Prostate gland (tissue), 2 donors: ENCODE measurements at regions not wholly inside any gene's neighbourhood (a gene's known extent, or its start where the extent isn't known, plus 50 kb on each side); places are given as distances from the start of the nearest gene placed in this dataset.

Experiments
- CTCF ChIP-seq, 4 experiments: fragments of 200-600 bp in 2 of 4; fragments of 450-650 bp in 2 of 4; sonication (generic) in 2 of 4; IDR thresholded peaks; 1 replicate in 3 of 4; 2 replicates in 1 of 4; pipeline ENCODE4 v1.5.1; 2016 to 2019; ENCODE audit warnings: antibody characterized with exemption in 4 of 4, mild to moderate bottlenecking in 2 of 4, moderate library complexity in 2 of 4
- POLR2A ChIP-seq: fragments of 450-650 bp; IDR thresholded peaks from one replicate; pipeline ENCODE4 v1.6.1; 2016; ENCODE audit warnings: antibody characterized with exemption, mild to moderate bottlenecking

DNA sequence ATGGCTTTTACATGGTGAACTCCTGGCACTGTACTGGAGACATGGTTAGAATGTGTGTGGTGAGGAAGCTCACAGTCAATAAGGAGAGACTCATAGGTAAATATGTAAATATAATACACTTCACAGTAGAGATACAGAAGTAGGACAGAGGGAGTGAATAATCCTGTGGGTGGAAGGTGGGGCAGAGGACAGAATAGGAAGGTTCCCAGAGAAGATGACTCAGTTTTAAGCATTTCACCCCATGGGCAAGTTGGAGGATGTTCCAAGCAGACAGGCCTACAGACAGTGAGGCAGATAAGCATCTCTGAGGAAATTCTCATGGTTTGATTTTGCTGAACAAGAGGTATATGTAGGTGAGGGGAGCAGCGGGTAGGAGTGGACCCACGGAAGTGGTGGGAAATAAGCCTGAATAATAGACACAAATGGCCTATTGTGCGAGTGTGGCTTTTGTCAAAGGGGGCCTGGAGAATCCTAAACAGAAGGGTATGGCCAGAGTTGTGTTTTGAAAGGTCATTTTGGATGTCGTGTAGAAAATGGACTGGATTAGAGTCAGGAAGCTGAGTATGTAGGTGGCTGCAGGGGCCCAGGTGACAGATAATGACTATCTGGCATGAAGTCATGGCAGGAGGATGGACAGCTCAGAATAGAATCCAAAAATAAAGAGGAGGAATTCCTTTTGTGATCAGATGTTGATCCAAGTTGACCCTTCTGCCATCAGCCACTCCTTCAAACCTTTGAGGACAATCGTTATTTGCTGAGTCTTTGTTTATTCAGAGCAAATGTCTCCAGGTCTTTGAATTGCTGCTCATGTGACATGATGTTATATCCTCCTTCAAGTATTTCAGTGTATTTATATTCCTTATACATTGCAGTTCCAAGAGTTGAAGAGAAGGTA is 97.3 kb upstream of the THRB start:
- TF ChIP-seq CTCF (IDR thresholded peaks at IDR 0.05) (no peak), POLR2A (no peak)
